H9 (cell line): ENCODE measurements at regions not wholly inside any gene's neighbourhood (a gene's known extent, or its start where the extent isn't known, plus 50 kb on each side); places are given as distances from the start of the nearest gene placed in this dataset.

ENCODE experiments used
- DNase-seq: peaks from one replicate; pipeline ENCODE4 v3.0.0-alpha.2; 2017
- H2AFZ ChIP-seq: one replicate; pipeline ENCODE4 v1.6.1; 2013; ENCODE audit warnings: mild to moderate bottlenecking, low read length, control low read depth, moderate library complexity
- H2AK5ac ChIP-seq: 2 replicates; pipeline ENCODE4 v1.6.1; 2013; ENCODE audit warnings: low read length, control low read depth, mixed read lengths; ENCODE audit not compliant: insufficient read length
- H2BK120ac ChIP-seq: one replicate; pipeline ENCODE4 v1.6.1; 2013; ENCODE audit warnings: low read depth, mild to moderate bottlenecking, low read length, control low read depth, inconsistent platforms; ENCODE audit not compliant: poor library complexity, severe bottlenecking
- H2BK12ac ChIP-seq: 2 replicates; pipeline ENCODE4 v1.6.1; 2013; ENCODE audit warnings: low read length, control low read depth, mixed read lengths, low read depth; ENCODE audit not compliant: insufficient read length
- H2BK15ac ChIP-seq: 2 replicates; pipeline ENCODE4 v1.6.1; 2013; ENCODE audit warnings: low read depth, low read length, control low read depth
- H2BK20ac ChIP-seq: one replicate; pipeline ENCODE4 v1.6.1; 2013; ENCODE audit warnings: low read depth, mild to moderate bottlenecking, low read length, control low read depth, inconsistent platforms; ENCODE audit not compliant: poor library complexity, severe bottlenecking
- H2BK5ac ChIP-seq: 2 replicates; pipeline ENCODE4 v1.6.1; 2013; ENCODE audit warnings: low read length, control low read depth, mixed read lengths; ENCODE audit not compliant: insufficient read length
- H3K14ac ChIP-seq: 2 replicates; pipeline ENCODE4 v1.6.1; 2013; ENCODE audit warnings: low read length, control low read depth; ENCODE audit not compliant: insufficient read depth
- H3K18ac ChIP-seq: 2 replicates; pipeline ENCODE4 v1.6.1; 2013; ENCODE audit warnings: low read depth, mild to moderate bottlenecking, mixed read lengths, low read length, control low read depth; ENCODE audit not compliant: insufficient read length
- H3K23ac ChIP-seq: 2 replicates; pipeline ENCODE4 v1.6.1; 2013; ENCODE audit warnings: low read length, control low read depth, mixed read lengths, low read depth; ENCODE audit not compliant: insufficient read length
- H3K23me2 ChIP-seq: 2 replicates; pipeline ENCODE4 v1.6.1; 2013; ENCODE audit warnings: low read depth, mild to moderate bottlenecking, mixed read lengths, low read length, control low read depth; ENCODE audit not compliant: insufficient read length, poor library complexity, severe bottlenecking
- H3K27ac ChIP-seq: 2 replicates; pipeline ENCODE4 v1.5.1; 2013; ENCODE audit warnings: low read length, control low read depth, mixed read lengths, low read depth; ENCODE audit not compliant: insufficient read length
- H3K27me3 ChIP-seq: 2 replicates; pipeline ENCODE4 v1.6.1; 2013; ENCODE audit warnings: low read length, control low read depth, inconsistent platforms; ENCODE audit not compliant: insufficient read depth
- H3K4ac ChIP-seq: 2 replicates; pipeline ENCODE4 v1.6.1; 2013; ENCODE audit warnings: low read depth, mild to moderate bottlenecking, control low read depth, inconsistent platforms, low read length, moderate library complexity
- H3K4me1 ChIP-seq: 2 replicates; pipeline ENCODE4 v1.6.1; 2013; ENCODE audit warnings: low read length, control low read depth, inconsistent platforms; ENCODE audit not compliant: insufficient read depth
- H3K4me2 ChIP-seq: 2 replicates; pipeline ENCODE4 v1.6.1; 2013; ENCODE audit warnings: low read length, control low read depth, mixed read lengths; ENCODE audit not compliant: insufficient read length, insufficient read depth
- H3K56ac ChIP-seq: 2 replicates; pipeline ENCODE4 v1.6.1; 2013; ENCODE audit warnings: low read depth, mild to moderate bottlenecking, mixed read lengths, low read length, control low read depth; ENCODE audit not compliant: insufficient read length
- H3K79me1 ChIP-seq: 2 replicates; pipeline ENCODE4 v1.6.1; 2013; ENCODE audit warnings: low read depth, mild to moderate bottlenecking, moderate library complexity, low read length, control low read depth, inconsistent platforms; ENCODE audit not compliant: insufficient read depth, poor library complexity, severe bottlenecking
- H3K79me2 ChIP-seq: 2 replicates; pipeline ENCODE4 v1.6.1; 2013; ENCODE audit warnings: low read length, control low read depth, inconsistent platforms; ENCODE audit not compliant: insufficient read depth
- H3K9ac ChIP-seq: 2 replicates; pipeline ENCODE4 v1.6.1; 2013; ENCODE audit warnings: low read length, control low read depth, mixed read lengths; ENCODE audit not compliant: insufficient read length; ENCODE audit errors: extremely low read depth
- H3K9me3 ChIP-seq: one replicate; pipeline ENCODE4 v1.6.1; 2013; ENCODE audit warnings: low read depth, low read length, inconsistent platforms; ENCODE audit not compliant: control insufficient read depth
- H3T11ph ChIP-seq: one replicate; pipeline ENCODE4 v1.6.1; 2013; ENCODE audit warnings: mild to moderate bottlenecking, low read length, control low read depth, inconsistent platforms
- H4K20me1 ChIP-seq: one replicate; pipeline ENCODE4 v1.6.1; 2013; ENCODE audit not compliant: control insufficient read depth, insufficient read length, insufficient read depth
- H4K5ac ChIP-seq: 2 replicates; pipeline ENCODE4 v1.6.1; 2013; ENCODE audit warnings: low read depth, mild to moderate bottlenecking, mixed read lengths, low read length, control low read depth; ENCODE audit not compliant: insufficient read length
- H4K8ac ChIP-seq: replicated peaks from 2 replicates; pipeline ENCODE4 v1.6.1; 2013; ENCODE audit warnings: low read length, control low read depth, mixed read lengths, low read depth; ENCODE audit not compliant: insufficient read length
- H4K91ac ChIP-seq: 2 replicates; pipeline ENCODE4 v1.6.1; 2013; ENCODE audit warnings: low read depth, mild to moderate bottlenecking, moderate library complexity, mixed read lengths, low read length, control low read depth; ENCODE audit not compliant: insufficient read length
- H3K27ac Mint-ChIP-seq, 3 experiments: 2 replicates in 2 of 3; 3 replicates in 1 of 3; pipeline ENCODE4 v1.8.0; 2020 to 2021; ENCODE audit warnings: mixed read lengths in 3 of 3, mild to moderate bottlenecking in 1 of 3, moderate library complexity in 1 of 3
- H3K27me3 Mint-ChIP-seq: 2 replicates; pipeline ENCODE4 v1.8.0; 2021; ENCODE audit warnings: low read depth, mild to moderate bottlenecking, moderate library complexity, mixed read lengths
- H3K36me3 Mint-ChIP-seq, 3 experiments: 2 replicates in 2 of 3; 3 replicates in 1 of 3; pipeline ENCODE4 v1.8.0; 2020 to 2021; ENCODE audit warnings: low read depth in 3 of 3, mixed read lengths in 3 of 3; ENCODE audit not compliant: insufficient read depth in 1 of 3
- H3K4me1 Mint-ChIP-seq, 2 experiments: 2 replicates each; pipeline ENCODE4 v1.8.0; 2020; ENCODE audit warnings: mixed read lengths in 2 of 2
- H3K4me3 Mint-ChIP-seq, 2 experiments: 2 replicates in 1 of 2; 3 replicates in 1 of 2; pipeline ENCODE4 v1.8.0; 2020 to 2021; ENCODE audit warnings: mild to moderate bottlenecking in 2 of 2, mixed read lengths in 2 of 2, moderate library complexity in 1 of 2
- H3K9me3 Mint-ChIP-seq, 2 experiments: 2 replicates in 1 of 2; 3 replicates in 1 of 2; pipeline ENCODE4 v1.8.0; 2020; ENCODE audit warnings: mild to moderate bottlenecking in 2 of 2, mixed read lengths in 2 of 2, moderate library complexity in 1 of 2
- WGBS: extraction: QIAGEN DNeasy Blood & Tissue Kit; methylation state at CpG from one replicate; pipeline ENCODE4 v1.1.7; 2013; ENCODE audit warnings: missing lambda C conversion rate, low lambda C conversion rate, mixed read lengths; ENCODE audit not compliant: insufficient read length; ENCODE audit errors: extremely low coverage; 5-methylcytosine and 5-hydroxymethylcytosine counted together
- TF ChIP-seq, protein P1 (sequence below): fragments of 200-600 bp; sonication (generic); conservative IDR thresholded peaks from 3 replicates; pipeline ENCODE4 v1.8.0; 2021; ENCODE audit warnings: antibody characterized with exemption, mild to moderate bottlenecking

DNA sequence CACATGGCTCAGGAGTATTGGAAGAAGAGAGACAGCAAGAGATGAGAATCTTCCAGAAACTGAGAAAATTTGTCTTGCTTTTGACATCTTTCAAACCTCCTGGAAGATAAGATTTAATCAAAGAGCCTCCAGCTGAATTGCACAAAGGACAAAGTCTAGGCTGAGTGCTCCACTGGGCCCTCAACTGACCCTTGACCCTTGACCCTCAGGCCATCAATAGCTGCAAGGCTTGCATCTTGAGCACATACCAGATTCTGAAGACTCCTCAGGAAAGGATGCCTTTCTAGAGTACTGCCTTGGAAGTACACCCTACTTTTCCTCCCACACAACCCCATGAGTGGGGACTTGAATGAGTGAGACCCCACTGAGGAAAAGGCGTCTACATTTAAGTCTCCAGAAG lies 1125.5 kb downstream of the BCL11A start:
- Histone ChIP-seq H3K4me2 (no peak overlapping the region), H3K4ac (no peak overlapping the region), H2AFZ (no peak overlapping the region), H3K4me1 (peaks cover 4% of the 10 kb centered on the region; the same call in 1 of the 2 replicates), H3T11ph (no peak overlapping the region), H4K91ac (no peak overlapping the region), H3K14ac (no peak overlapping the region), H3K9ac (no peak overlapping the region), H2BK15ac (no peak overlapping the region), H3K23me2 (no peaks in the 10 kb centered on the region), H3K79me1 (no peaks in the 10 kb centered on the region), H3K56ac (no peak overlapping the region), H3K23ac (no peak overlapping the region), H3K18ac (no peak overlapping the region), H3K27ac (no peak overlapping the region), H3K79me2 (no peaks in the 10 kb centered on the region), H2BK5ac (no peak overlapping the region), H3K9me3 (no peaks in the 10 kb centered on the region), H2BK20ac (no peak overlapping the region), H2BK12ac (no peak overlapping the region), H4K5ac (no peak overlapping the region), H3K27me3 (no peaks in the 10 kb centered on the region), H4K8ac (no peak overlapping the region), H4K20me1 (no peaks in the 10 kb centered on the region), H2AK5ac (no peak overlapping the region), H2BK120ac (no peak overlapping the region)
- H3K36me3 Mint-ChIP-seq, result peaks cover 1 to 6% (median 4%) of the 10 kb centered on the region in 3 experiments; a peak in 5 of 7 replicates
- peaks cover 13% of the 10 kb centered on the region in 2 experiments for H3K4me1 Mint-ChIP-seq
- H3K9me3 Mint-ChIP-seq, result peaks cover 19 to 21% of the 10 kb centered on the region in 2 experiments
- H3K27me3 Mint-ChIP-seq, result no peaks in the 10 kb centered on the region
- DNase-seq, result no peak
- H3K4me3 Mint-ChIP-seq, result no peak overlapping the region
- WGBS, result no CpG with 5 or more reads among the region's 1 CpG
- TF ChIP-seq, protein P1, sequence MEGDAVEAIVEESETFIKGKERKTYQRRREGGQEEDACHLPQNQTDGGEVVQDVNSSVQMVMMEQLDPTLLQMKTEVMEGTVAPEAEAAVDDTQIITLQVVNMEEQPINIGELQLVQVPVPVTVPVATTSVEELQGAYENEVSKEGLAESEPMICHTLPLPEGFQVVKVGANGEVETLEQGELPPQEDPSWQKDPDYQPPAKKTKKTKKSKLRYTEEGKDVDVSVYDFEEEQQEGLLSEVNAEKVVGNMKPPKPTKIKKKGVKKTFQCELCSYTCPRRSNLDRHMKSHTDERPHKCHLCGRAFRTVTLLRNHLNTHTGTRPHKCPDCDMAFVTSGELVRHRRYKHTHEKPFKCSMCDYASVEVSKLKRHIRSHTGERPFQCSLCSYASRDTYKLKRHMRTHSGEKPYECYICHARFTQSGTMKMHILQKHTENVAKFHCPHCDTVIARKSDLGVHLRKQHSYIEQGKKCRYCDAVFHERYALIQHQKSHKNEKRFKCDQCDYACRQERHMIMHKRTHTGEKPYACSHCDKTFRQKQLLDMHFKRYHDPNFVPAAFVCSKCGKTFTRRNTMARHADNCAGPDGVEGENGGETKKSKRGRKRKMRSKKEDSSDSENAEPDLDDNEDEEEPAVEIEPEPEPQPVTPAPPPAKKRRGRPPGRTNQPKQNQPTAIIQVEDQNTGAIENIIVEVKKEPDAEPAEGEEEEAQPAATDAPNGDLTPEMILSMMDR, result no peak
- no peak overlapping the region for H3K27ac Mint-ChIP-seq
